Glutamatergic neuron (in vitro differentiated cells): ENCODE measurements at regions not wholly inside any gene's neighbourhood (a gene's known extent, or its start where the extent isn't known, plus 50 kb on each side); places are given as distances from the start of the nearest gene placed in this dataset.
"Not testable (repeated sequence)": the region's sequence is repeated elsewhere in the genome, so short reads cannot be mapped to it uniquely, and the experiment has no call there.

Experiments used
- DNase-seq: peaks from one replicate; pipeline ENCODE4 v3.0.0; 2022
- H3K27ac Mint-ChIP-seq: one replicate; pipeline ENCODE4 v1.8.0; 2020; ENCODE audit warnings: mild to moderate bottlenecking, mixed read lengths, inconsistent platforms; ENCODE audit not compliant: unreplicated experiment
- H3K27me3 Mint-ChIP-seq: one replicate; pipeline ENCODE4 v1.8.0; 2020; ENCODE audit warnings: mild to moderate bottlenecking, moderate library complexity, mixed read lengths, inconsistent platforms; ENCODE audit not compliant: unreplicated experiment
- H3K36me3 Mint-ChIP-seq: one replicate; pipeline ENCODE4 v1.8.0; 2020; ENCODE audit warnings: mild to moderate bottlenecking, mixed read lengths, inconsistent platforms; ENCODE audit not compliant: unreplicated experiment
- H3K4me1 Mint-ChIP-seq: one replicate; pipeline ENCODE4 v1.8.0; 2020; ENCODE audit warnings: mild to moderate bottlenecking, low read depth, mixed read lengths, inconsistent platforms; ENCODE audit not compliant: unreplicated experiment
- H3K4me3 Mint-ChIP-seq: one replicate; pipeline ENCODE4 v1.8.0; 2020; ENCODE audit warnings: mild to moderate bottlenecking, mixed read lengths, inconsistent platforms; ENCODE audit not compliant: unreplicated experiment
- H3K9me3 Mint-ChIP-seq: one replicate; pipeline ENCODE4 v1.8.0; 2020; ENCODE audit warnings: mild to moderate bottlenecking, moderate library complexity, mixed read lengths, inconsistent platforms; ENCODE audit not compliant: unreplicated experiment
- CTCF ChIP-seq: fragments of 200-600 bp; sonication (generic); IDR thresholded peaks from one replicate; pipeline ENCODE4 v1.5.0; 2021; ENCODE audit not compliant: partially characterized antibody, unreplicated experiment

GRCh38 chr6:1212919-1213318 is 99.0 kb upstream of the FOXQ1 start:
- H3K4me1 Mint-ChIP-seq: peaks cover 8% of the 10 kb centered on the region
- no peaks in the 10 kb centered on the region for H3K36me3 Mint-ChIP-seq
- H3K27ac Mint-ChIP-seq: no peak overlapping the region
- H3K4me3 Mint-ChIP-seq: no peak overlapping the region
- peaks cover 1% of the 10 kb centered on the region for H3K9me3 Mint-ChIP-seq
- peaks cover 3% of the 10 kb centered on the region for H3K27me3 Mint-ChIP-seq
- TF ChIP-seq CTCF: no peak
- no peak for DNase-seq

GRCh38 chr6:1212138-1212537 is 99.8 kb upstream of the FOXQ1 start:
- H3K4me1 Mint-ChIP-seq, H3K36me3 Mint-ChIP-seq, H3K27me3 Mint-ChIP-seq, H3K9me3 Mint-ChIP-seq, H3K4me3 Mint-ChIP-seq, DNase-seq, H3K27ac Mint-ChIP-seq: not testable (repeated sequence)

DNA sequence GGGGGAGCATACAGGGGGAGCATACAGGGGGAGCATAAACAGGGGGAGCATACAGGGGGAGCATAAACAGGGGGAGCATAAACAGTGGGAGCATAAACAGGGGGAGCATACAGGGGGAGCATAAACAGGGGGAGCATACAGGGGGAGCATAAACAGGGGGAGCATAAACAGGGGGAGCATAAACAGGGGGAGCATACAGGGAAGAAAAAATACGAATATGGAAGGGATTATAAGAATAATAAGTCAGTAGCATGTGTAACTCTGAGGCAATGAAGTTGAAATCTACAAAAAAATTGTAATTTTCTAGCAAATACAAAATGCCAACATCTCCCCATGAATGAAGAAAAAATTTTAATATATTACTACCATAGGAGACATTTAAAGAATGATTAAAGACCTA is 101.3 kb upstream of the FOXQ1 start:
- H3K4me1 Mint-ChIP-seq, H3K27ac Mint-ChIP-seq, DNase-seq, H3K36me3 Mint-ChIP-seq, H3K27me3 Mint-ChIP-seq, H3K4me3 Mint-ChIP-seq, H3K9me3 Mint-ChIP-seq: not testable (repeated sequence)

DNA sequence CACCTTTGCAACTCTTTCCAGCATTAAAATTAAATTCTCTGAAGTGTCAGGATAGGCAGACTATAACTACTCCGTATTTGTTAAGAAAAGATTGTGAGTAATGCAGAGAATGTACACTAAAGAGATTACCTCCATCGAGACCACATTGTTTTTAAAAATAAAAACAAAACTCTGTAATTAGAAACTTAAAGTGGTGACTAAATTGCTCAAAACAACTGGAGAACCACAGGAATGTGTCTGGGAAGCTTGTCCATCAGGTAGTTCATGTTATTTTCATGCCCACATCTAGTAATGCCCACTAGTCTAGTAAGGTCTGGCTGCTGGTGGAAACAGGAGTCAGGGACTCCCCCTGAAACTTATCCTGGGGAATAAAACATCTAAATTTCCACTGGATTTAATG is 103.0 kb upstream of the FOXQ1 start:
- peaks cover under 1% of the 10 kb centered on the region for H3K4me1 Mint-ChIP-seq
- no peak overlapping the region for H3K27ac Mint-ChIP-seq
- TF ChIP-seq CTCF: no peak
- H3K27me3 Mint-ChIP-seq: no peaks in the 10 kb centered on the region
- DNase-seq: no peak
- peaks cover 3% of the 10 kb centered on the region for H3K9me3 Mint-ChIP-seq
- H3K36me3 Mint-ChIP-seq: no peaks in the 10 kb centered on the region
- H3K4me3 Mint-ChIP-seq: no peak overlapping the region

DNA sequence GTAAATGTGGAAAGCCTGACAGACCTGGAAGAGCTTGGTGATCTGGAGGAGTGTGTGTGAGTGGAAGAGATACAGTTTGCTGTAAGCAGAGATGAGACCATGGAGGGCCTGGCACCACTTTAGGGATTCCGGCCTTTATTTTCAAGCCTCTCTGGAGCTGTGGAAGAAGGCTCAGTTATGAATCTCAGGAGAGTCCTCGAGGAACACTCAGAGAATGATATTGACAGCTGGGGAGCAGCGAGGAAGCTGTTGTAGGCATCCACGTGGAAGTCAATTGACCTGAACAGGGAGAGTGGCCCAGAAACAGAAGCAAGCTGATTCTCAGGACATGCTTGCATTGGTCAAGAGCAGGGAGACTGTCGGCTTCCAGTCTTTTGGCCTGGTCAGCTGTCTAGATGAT is 108.4 kb upstream of the FOXQ1 start:
- peaks cover 3% of the 10 kb centered on the region for H3K27me3 Mint-ChIP-seq
- TF ChIP-seq CTCF: no peak
- no peak overlapping the region for H3K27ac Mint-ChIP-seq
- no peaks in the 10 kb centered on the region for H3K36me3 Mint-ChIP-seq
- H3K4me1 Mint-ChIP-seq: peaks cover 13% of the 10 kb centered on the region
- no peak overlapping the region for H3K4me3 Mint-ChIP-seq
- peaks cover 3% of the 10 kb centered on the region for H3K9me3 Mint-ChIP-seq
- DNase-seq: no peak

DNA sequence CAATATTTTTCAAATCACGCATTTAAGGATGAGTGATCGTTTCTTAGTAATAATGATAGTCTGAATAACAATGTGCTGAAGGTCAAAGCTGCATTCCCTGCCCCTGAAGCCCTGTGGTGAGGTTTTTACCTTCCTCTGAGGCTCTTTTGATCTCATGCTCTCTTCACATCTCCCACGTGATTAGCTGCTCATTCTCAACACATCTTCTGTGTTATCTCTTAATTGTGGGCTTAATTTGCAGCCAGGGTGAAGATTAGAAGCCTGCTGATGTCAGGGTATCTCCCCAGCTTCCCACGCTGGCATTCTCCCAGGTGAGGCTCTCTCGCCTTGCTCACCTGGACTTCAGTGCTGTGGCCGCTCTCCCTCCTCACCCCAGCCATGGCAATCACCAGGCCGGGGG is 109.7 kb upstream of the FOXQ1 start:
- H3K4me1 Mint-ChIP-seq: peaks cover 13% of the 10 kb centered on the region
- TF ChIP-seq CTCF: no peak
- peaks cover 3% of the 10 kb centered on the region for H3K9me3 Mint-ChIP-seq
- no peak overlapping the region for H3K27ac Mint-ChIP-seq
- H3K27me3 Mint-ChIP-seq: peaks cover 3% of the 10 kb centered on the region
- DNase-seq: no peak
- H3K4me3 Mint-ChIP-seq: no peak overlapping the region
- no peaks in the 10 kb centered on the region for H3K36me3 Mint-ChIP-seq
